Activated CD4-positive, alpha-beta T cell treated with anti-CD3 and anti-CD28 coated beads, Interleukin-2, Interleukin-4, amounts not matched to agents 100 ng/mL and 50 ng/mL, durations not matched to agents 16 hours and 8 hours (primary cell): ENCODE measurements at regions not wholly inside any gene's neighbourhood (a gene's known extent, or its start where the extent isn't known, plus 50 kb on each side); places are given as distances from the start of the nearest gene placed in this dataset.
"Not testable (repeated sequence)": the region's sequence is repeated elsewhere in the genome, so short reads cannot be mapped to it uniquely, and the experiment has no call there.

Experiments used
- DNase-seq: peaks from one replicate; pipeline ENCODE4 v3.0.0-alpha.2; 2020; ENCODE audit warnings: low spot score

- no peak for DNase-seq
Observed at GRCh38 chr2:109669731-109670130, 55.6 kb downstream of the SOWAHC start.

- DNase-seq = no peak
Observed at GRCh38 chr2:109670556-109671411, 56.6 kb downstream of the SOWAHC start.

DNA sequence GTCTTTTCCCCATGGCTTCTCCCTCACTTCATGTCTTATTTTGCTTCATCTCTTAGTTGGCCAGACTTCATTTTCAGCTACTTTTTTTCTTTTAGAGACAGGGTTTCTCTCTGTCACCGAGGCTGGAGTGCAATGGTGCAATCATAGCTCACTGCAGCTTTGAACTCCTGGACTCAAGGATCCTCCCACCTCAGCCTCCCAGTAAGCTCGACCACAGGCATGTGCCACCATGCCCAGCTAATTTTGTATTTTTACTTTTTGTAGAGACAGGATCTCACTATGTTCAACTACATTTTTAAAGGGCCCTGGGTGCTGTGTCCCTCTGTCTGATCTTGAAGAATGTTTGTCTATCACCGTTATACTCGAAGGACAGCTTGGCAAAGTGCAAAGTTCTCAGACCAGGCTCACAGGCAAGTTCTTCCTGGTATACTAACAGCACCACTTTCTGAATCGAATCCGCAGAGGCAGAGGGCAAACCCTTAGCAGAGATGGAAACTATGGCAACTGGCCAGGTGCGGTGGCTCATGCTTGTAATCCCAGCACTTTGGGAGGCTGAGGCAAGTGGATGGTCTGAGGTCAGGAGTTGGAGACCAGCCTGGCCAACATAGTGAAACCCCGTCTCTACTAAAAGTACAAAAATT lies 60.9 kb downstream of the SOWAHC start:
- no peak for DNase-seq

GRCh38 chr2:109675666-109676345 lies 61.6 kb downstream of the SOWAHC start:
- no peak for DNase-seq

DNA sequence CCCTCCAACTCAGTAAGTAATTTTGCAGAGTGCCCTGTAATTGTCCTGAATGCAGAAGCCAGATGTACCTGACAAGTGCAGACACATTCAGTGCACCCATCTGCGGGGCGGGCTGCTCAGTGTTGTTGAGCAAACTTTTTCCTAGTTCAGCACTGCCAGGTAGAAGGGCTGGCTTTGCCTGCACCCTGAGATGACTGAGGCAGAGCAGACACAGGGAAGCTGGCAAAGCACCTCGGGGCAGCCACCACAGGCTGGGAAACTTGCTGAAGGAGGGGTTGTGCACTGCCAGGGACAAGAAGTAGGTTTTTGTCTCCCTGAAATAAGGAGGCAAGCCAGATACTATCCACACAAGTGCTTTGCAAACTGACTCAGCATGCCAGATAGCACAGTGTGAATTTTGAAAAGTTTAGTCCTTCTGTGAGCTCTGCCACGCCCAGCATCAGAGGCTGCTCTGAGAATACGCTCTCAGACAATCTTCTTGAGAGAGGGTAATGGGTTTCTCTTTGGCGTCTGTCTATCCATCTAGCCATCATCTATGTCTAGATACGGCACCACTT lies 62.3 kb downstream of the SOWAHC start:
- DNase-seq = no peak

DNA sequence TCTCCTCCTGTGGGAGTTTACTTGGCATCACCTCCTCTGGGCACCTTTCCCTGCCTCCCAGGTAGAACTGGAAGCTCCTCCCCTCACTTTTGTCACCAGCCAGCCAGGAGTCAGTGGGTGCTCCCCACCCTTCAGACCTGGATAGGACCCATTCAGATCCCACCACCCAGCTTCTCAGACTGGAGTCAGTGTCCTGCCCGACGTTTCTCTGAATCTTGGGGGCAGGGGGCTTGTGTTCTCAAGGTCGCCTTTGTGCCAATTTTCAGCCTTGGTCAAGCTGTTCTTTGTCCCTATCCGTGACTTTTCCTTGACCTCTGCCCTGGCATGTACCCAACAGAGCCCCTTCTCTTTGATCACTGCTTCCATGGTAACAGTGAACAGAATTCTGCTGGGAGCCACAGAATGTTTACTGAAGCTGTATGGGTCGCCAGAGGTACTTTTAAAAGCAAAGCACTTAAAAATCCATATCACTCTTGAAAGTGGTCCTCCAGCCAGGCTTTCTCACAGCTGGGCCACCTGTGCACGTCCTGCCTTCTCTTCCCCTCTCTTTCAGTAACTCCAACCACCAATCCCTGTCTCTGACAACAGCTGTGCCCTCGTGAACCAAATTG lies 63.1 kb downstream of the SOWAHC start:
- not testable (repeated sequence) for DNase-seq

DNA sequence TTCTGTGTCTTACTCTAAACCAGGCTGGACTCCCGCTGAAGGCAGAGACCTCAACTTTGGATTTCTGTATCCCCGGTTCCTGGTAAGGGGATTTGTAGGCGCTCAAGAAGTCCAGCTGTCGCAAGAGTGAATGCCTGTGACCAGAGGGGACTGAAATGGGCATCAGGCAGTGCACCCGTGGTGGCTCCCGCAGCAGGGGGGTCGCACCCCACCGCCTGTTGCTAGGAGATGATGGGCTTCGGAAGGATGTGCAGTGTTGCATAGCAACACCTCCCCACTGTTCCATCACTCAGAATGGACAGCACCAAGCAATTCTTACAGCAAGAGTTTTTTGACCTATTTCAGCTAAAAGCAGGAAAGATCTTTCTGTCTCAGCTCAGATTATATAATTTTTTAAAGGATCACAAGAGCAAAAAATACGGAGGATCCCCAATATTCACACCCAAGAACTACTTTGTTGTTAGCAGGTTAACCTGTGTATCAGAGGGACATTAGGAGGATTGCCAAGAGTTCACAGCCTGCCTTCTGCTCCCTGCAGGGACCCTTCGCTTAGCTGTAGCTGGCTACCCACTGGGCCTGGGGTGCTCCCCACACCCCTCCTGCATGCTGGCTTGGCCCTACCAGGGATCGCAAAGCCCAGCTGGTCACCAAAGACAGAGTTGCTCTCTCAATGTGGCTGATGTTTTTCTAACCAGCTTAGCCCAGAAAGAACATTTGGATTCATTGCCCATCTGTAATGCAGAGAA lies 63.8 kb downstream of the SOWAHC start:
- no peak for DNase-seq

DNA sequence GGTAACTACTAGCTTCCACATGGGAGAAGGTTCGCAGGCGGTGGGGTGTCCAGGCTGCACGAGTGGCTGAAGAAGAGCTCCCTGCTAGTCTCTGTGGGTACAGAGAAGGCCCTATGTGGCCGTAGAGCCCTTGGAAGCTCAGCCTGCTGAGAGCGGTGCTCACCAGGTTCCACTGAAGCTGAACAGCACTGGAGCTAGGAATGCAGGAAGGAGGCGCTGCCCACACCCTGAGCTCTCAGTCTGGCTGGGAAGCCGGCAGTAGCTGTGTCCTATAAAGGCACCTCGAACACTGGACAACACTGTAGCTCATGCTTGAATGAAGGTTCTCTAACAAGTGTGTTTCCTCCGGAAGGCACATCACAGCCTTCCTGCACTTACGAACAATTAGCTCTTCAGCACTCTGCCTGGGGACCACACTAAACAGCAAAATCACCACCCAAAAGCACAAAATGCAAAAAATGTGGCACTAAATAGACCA lies 64.6 kb downstream of the SOWAHC start:
- not testable (repeated sequence) for DNase-seq

- no peak for DNase-seq
Observed at GRCh38 chr2:109679225-109679624, 65.1 kb downstream of the SOWAHC start.

- DNase-seq = no peak
Observed at GRCh38 chr2:109679626-109680025, 65.5 kb downstream of the SOWAHC start.

GRCh38 chr2:109680523-109681297 lies 66.5 kb downstream of the SOWAHC start:
- no peak for DNase-seq

DNA sequence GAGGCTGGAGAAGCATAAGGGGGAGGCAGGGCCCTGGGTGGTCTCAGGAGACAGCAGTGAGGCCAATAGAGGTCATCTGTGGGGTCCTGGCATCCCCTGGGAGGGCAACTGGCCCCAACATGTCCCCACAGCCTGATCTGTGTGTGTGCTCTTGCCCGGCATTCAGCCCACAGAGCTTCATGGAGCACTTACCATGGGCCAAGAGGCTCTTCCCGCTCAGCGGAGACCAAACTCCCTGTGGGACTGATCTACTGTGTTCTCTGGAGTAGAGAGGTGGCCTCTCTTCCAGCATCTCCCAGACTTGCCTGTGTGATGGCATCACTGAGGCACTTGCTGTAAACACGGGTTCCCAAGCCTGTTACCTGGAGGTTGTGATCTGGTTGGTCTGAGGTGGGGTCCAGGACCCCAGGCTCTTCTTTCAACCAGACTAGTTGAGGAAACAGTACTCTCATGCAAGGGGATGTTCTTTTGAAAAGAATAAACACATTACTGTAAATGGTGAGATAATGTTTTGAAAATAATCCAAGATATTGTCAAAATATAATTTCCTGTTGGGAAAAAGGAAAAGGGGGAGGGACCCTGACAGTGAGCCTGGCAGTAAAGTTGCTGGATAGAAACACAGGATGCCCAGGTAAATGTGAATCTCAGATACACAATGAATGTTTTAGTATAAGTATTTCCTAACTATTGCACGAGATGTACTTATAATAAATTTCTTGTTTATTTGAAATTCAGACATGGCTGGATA lies 67.6 kb downstream of the SOWAHC start:
- no peak for DNase-seq

DNA sequence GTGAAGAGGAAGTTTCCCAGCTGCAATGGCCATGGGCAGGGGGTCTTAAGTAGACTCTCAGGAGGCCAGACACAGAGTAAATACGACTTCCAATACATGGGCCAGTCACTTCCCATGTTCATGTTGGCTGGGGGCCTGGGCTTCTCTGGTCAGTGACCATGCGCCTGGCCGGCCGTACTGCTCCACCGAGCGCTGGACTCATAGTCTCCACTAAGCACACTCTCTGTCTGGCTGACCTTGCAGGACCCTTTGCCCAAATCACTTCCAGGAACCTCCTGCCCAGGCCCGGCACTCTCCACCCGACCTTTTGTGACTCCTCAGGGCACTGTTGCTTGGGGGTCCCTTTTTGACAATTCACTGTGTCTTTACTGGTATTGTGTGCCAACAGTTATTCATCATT lies 69.3 kb downstream of the SOWAHC start:
- no peak for DNase-seq

DNA sequence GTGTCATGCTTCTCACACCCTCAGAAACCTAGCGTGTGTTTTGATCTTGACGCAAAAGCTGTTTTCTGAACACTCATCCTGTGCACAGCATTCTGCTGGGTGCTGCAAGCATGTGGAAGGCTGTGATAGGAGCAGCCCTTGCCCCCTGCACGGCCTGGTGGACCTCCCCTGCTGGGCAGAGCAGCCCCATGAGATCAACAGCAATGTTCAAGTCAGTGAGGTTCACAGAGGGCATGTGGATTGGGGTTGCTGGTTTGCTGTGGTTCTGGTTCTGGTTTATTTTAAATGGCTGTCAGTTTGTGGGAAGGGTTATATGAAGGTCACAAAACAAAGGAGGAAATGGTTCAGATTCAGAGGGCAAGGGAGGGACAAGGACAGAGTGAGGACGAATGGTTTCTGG lies 71.3 kb downstream of the SOWAHC start:
- DNase-seq = no peak

GRCh38 chr2:109686921-109687320 lies 72.8 kb downstream of the SOWAHC start:
- DNase-seq = no peak

GRCh38 chr2:109689182-109689930 lies 75.2 kb downstream of the SOWAHC start:
- no peak for DNase-seq

DNA sequence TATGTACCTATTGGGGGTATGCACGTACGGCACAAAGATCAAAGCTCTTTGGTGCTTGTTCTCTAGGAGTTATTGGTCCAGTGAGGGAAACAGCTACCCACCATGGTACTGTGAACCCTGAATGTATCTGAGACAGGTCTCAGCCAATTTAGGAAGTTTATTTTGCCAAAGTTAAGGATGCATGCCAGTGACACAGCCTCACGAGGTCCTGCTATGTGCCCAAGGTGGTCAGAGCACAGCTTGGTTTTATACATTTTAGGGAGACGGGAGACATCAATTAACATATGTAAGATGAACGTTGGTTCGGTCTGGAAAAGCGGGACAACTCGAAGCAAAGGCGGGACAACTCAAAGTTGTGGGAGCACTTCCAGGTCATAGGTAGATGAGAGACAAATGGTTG lies 75.8 kb downstream of the SOWAHC start:
- no peak for DNase-seq

- no peak for DNase-seq
Observed at GRCh38 chr2:109690457-109690821, 76.3 kb downstream of the SOWAHC start.
